ENCODE measurements at regions not wholly inside any gene's neighbourhood (a gene's known extent, or its start where the extent isn't known, plus 50 kb on each side); places are given as distances from the start of the nearest gene placed in this dataset.

GRCh38 chr15:70342554-70343548 is 245.1 kb upstream of the TLE3 start:
- H3K4me1 ChIP-seq (ENCODE audit: insufficient read depth): no peaks in the 10 kb centered on the region
- H3K27me3 ChIP-seq: no peaks in the 10 kb centered on the region
- no peak for DNase-seq
- WGBS, 3 donors: 92 to 96% (median 95%) methylated on average over 8 of the region's 8 CpGs
- H3K9me3 ChIP-seq: no peaks in the 10 kb centered on the region
- H3K4me3 ChIP-seq: no peak overlapping the region
- intact Hi-C loops (cut with DNase I): no loop called here
- no peak for TF ChIP-seq CTCF (IDR thresholded peaks at IDR 0.05)
- no peak for TF ChIP-seq POLR2A (IDR thresholded peaks at IDR 0.05)
- no peak for TF ChIP-seq EP300 (IDR thresholded peaks at IDR 0.05)
- no peaks in the 10 kb centered on the region for H3K36me3 ChIP-seq
- H3K27ac ChIP-seq: no peak overlapping the region

DNA sequence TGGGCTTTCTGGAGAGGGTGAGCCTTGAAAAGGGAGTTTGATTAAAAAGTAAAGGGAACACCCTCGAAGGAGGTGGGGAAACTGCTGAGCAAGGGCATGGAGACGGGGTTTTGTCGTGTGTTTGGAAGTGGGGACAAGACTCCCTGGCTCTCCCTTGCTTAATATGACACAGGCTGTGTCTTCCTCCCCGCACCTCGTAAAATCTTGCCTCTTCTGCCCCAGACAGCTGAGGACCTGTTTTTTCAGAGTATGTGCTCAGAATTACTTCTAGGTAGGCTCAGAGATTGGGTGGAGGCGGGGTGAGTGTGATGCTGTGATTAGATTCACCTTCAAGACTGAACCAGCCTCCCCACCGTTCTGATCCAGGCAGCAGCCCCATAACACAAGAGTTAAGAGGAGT is 244.4 kb upstream of the TLE3 start:
- Histone ChIP-seq H3K27ac (no peak overlapping the region), H3K4me3 (no peak overlapping the region), H3K27me3 (no peaks in the 10 kb centered on the region), H3K4me1 (ENCODE audit: insufficient read depth) (no peaks in the 10 kb centered on the region), H3K9me3 (no peaks in the 10 kb centered on the region), H3K36me3 (no peaks in the 10 kb centered on the region)
- intact Hi-C loops (cut with DNase I): no loop called here
- 90 to 95% (median 91%) methylated on average over 7 of the region's 7 CpGs for WGBS, 3 donors
- DNase-seq: no peak
- no peak for TF ChIP-seq EP300 (IDR thresholded peaks at IDR 0.05)

DNA sequence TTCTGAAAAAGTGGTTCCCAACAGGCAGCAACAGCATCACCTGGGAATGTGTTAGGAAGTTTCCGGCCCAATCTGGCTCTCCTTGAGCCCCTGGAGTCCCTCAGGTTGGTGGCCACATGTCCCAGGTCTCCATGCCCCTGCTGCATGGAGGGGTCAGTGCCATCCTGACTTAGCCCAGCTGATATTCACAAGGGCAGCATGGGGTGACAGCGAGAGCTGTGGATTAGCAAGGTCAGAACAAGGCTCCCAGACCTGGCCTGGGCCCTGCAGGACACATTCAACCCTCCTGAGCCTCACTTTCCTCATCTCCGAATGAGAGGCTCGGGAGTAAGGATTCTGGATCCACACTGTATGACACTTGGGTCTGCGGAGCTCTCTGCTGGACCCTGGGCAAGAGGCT is 243.8 kb upstream of the TLE3 start:
- Histone ChIP-seq H3K27ac (no peak overlapping the region), H3K4me3 (no peak overlapping the region), H3K4me1 (ENCODE audit: insufficient read depth) (no peaks in the 10 kb centered on the region), H3K36me3 (no peaks in the 10 kb centered on the region), H3K27me3 (no peaks in the 10 kb centered on the region), H3K9me3 (no peaks in the 10 kb centered on the region)
- WGBS, 3 donors: 78 to 89% (median 78%) methylated on average over 5 of the region's 5 CpGs
- TF ChIP-seq EP300 (IDR thresholded peaks at IDR 0.05) (no peak), CTCF (IDR thresholded peaks at IDR 0.05) (no peak), POLR2A (IDR thresholded peaks at IDR 0.05) (no peak)
- DNase-seq: no peak
- intact Hi-C loops (cut with DNase I): no loop called here

DNA sequence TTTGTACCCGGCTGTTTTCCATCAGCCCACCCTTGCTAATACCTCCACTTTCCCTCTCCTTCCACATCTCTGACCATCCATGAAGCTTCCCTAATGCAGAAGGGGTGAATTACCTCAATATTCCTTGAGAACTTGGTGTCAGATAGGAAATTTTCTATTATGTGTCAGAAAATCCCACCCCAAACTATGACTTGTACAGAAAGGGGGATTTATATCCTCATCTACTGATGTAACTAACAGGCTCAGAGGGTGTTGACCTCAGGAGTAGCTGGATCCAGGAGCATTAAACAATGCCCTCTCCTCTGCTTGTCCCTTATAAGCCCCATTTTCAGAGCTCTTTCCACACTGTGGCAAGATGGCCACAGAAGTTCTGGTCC is 242.8 kb upstream of the TLE3 start:
- intact Hi-C loops (cut with DNase I): no loop called here
- Histone ChIP-seq H3K27ac (no peak overlapping the region), H3K36me3 (no peaks in the 10 kb centered on the region), H3K27me3 (no peaks in the 10 kb centered on the region), H3K4me3 (no peak overlapping the region), H3K4me1 (ENCODE audit: insufficient read depth) (no peaks in the 10 kb centered on the region), H3K9me3 (no peaks in the 10 kb centered on the region)
- no peak for TF ChIP-seq POLR2A (IDR thresholded peaks at IDR 0.05)
- no peak for TF ChIP-seq CTCF (IDR thresholded peaks at IDR 0.05)
- no peak for TF ChIP-seq EP300 (IDR thresholded peaks at IDR 0.05)
- 90 to 94% (median 91%) methylated on average over 1 of the region's 1 CpG for WGBS, 3 donors
- DNase-seq: no peak
